Spleen (tissue), 11 donors: ENCODE measurements at regions not wholly inside any gene's neighbourhood (a gene's known extent, or its start where the extent isn't known, plus 50 kb on each side); places are given as distances from the start of the nearest gene placed in this dataset.

Source experiments
- DNase-seq: peaks from one replicate; pipeline ENCODE4 v3.0.0-alpha.2; 2020
- H3K27ac ChIP-seq, 8 donors: fragments of 200-600 bp; sonication (generic) in 7 of 8; 1 replicate in 4 of 8; 2 replicates in 4 of 8; pipeline versions ENCODE4 v1.5.0 to v1.8.0; 2016 to 2021; ENCODE audit warnings: inconsistent platforms in 4 of 8, mild to moderate bottlenecking in 4 of 8, moderate library complexity in 1 of 8
- H3K27me3 ChIP-seq, 7 donors: fragments of 200-600 bp; sonication (generic) in 6 of 7; replicated peaks in 1 of 7; 1 replicate in 4 of 7; 2 replicates in 3 of 7; pipeline versions ENCODE4 v1.5.0 to v1.8.0; 2016 to 2021; ENCODE audit warnings: inconsistent platforms in 3 of 7, mild to moderate bottlenecking in 1 of 7
- H3K36me3 ChIP-seq, 6 donors: fragments of 200-600 bp; sonication (generic) in 5 of 6; 1 replicate in 4 of 6; 2 replicates in 2 of 6; pipeline versions ENCODE4 v1.5.0 to v1.8.0; 2016 to 2021; ENCODE audit warnings: inconsistent platforms in 2 of 6
- H3K4me1 ChIP-seq, 6 donors: fragments of 200-600 bp; sonication (generic) in 5 of 6; 1 replicate in 3 of 6; 2 replicates in 3 of 6; pipeline versions ENCODE4 v1.5.0 to v1.8.0; 2016 to 2021; ENCODE audit warnings: inconsistent platforms in 3 of 6
- H3K4me3 ChIP-seq, 8 donors: fragments of 200-600 bp; sonication (generic) in 7 of 8; 1 replicate in 4 of 8; 2 replicates in 4 of 8; pipeline versions ENCODE4 v1.5.0 to v1.8.0; 2016 to 2021; ENCODE audit warnings: inconsistent platforms in 4 of 8, mild to moderate bottlenecking in 4 of 8, moderate library complexity in 2 of 8
- H3K9me3 ChIP-seq, 8 donors: fragments of 200-600 bp; sonication (generic) in 7 of 8; 1 replicate in 4 of 8; 2 replicates in 4 of 8; pipeline versions ENCODE4 v1.5.0 to v1.8.0; 2016 to 2021; ENCODE audit warnings: inconsistent platforms in 4 of 8
- CTCF ChIP-seq, 11 experiments: fragments of 200-600 bp in 7 of 11; fragments of 450-650 bp in 4 of 11; sonication (generic) in 4 of 11; IDR thresholded peaks in 8 of 11; conservative IDR thresholded peaks in 3 of 11; 1 replicate in 7 of 11; 2 replicates in 4 of 11; pipeline versions ENCODE4 v1.4.0 to v1.8.0; 2016 to 2021; ENCODE audit warnings: antibody characterized with exemption in 11 of 11, inconsistent platforms in 4 of 11, mild to moderate bottlenecking in 1 of 11
- POLR2A ChIP-seq, 3 donors: fragments of 450-650 bp; IDR thresholded peaks; one replicate each; pipeline ENCODE4 v1.5.1; 2017; ENCODE audit warnings: antibody characterized with exemption in 3 of 3, mild to moderate bottlenecking in 1 of 3
- POLR2AphosphoS5 ChIP-seq, 3 donors: sonication (generic); formaldehyde crosslinking; IDR thresholded peaks; one replicate each; pipeline ENCODE4 v1.5.1; 2017; ENCODE audit warnings: antibody characterized with exemption in 3 of 3
- WGBS, 5 donors: extraction: QIAGEN DNeasy Blood & Tissue Kit in 3 of 5; methylation state at CpG; one replicate each; pipeline versions ENCODE4 v1.1.5 to v1.1.7; 2013 to 2018; 5-methylcytosine and 5-hydroxymethylcytosine counted together
- intact Hi-C: fragments of 100-400 bp; cut with DNase I; formaldehyde crosslinking; loops from one replicate; pipeline ENCODE4 v1.15.0; 2023; ENCODE audit warnings: low total_unique reads
- donor health status: healthy with polysubstance abuse.
- donor health status: DM: no; HTN: no; CAD: no; lungs with moderate emphysema.
- donor health status: DM: no; HTN: no; CAD: no.
- donor health status: Bipolar disorder and iron deficiency.
- donor health status: healthy.
- donor health status: DM: no; HTN: no; CAD: no.
- donor health status: DM: yes; HTN: yes; CAD: no.

DNA sequence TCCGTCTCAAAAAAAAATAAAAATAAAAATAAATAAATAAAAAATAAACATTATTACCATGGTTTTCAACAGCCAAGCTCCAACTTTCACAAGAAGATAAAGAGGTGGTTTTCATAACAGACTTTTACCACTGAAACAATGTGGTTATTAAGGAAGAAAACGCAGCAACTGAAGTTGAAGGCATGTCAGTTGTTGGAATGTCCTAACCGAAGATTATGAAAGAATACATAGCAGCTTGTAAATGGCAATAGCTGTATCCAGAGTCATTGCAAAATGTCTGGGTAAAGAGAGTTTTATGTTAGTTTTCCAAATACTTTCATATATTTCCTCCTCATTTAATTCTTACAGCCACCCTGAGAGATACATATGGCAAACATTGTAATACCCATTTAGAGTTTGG is 161.6 kb upstream of the MARCKS start:
- TF ChIP-seq CTCF (IDR thresholded peaks at IDR 0.05 in 8 of 11, conservative IDR thresholded peaks at IDR 0.05 in 3 of 11) (no peak), POLR2AphosphoS5 (IDR thresholded peaks at IDR 0.05) (no peak), POLR2A (IDR thresholded peaks at IDR 0.05) (no peak)

DNA sequence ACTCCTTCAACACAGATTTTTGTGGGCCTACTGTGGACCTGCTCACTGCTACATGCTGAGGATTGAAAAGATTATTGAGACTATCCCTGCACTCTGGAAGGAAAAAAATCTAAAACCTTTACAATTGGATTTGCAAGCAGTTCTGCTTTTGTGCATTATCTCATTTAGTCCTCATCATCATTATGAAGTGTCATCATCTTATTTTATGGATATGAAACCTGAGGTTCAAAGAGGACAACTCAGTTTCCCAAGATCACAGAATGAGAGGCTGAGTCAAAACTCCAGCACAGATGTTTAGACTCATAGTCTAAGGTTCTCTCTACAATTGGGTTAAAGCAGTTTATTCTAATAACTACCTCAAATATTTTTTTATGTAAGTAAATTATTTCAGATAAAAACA is 160.2 kb upstream of the MARCKS start:
- TF ChIP-seq POLR2AphosphoS5 (IDR thresholded peaks at IDR 0.05) (no peak), POLR2A (IDR thresholded peaks at IDR 0.05) (no peak), CTCF (IDR thresholded peaks at IDR 0.05 in 8 of 11, conservative IDR thresholded peaks at IDR 0.05 in 3 of 11) (no peak)
- H3K4me1 ChIP-seq: peaks cover 0 to 23% (median 4%) of the 10 kb centered on the region in 6 donors
- H3K27me3 ChIP-seq: no peaks in the 10 kb centered on the region
- H3K36me3 ChIP-seq: no peaks in the 10 kb centered on the region
- H3K4me3 ChIP-seq: no peak overlapping the region
- intact Hi-C loops: no loop called here
- H3K27ac ChIP-seq: no peak overlapping the region
- no peaks in the 10 kb centered on the region for H3K9me3 ChIP-seq
- DNase-seq: no peak

More for the DNA sequence above, 161.6 kb upstream of the MARCKS start:
- H3K9me3 ChIP-seq: no peaks in the 10 kb centered on the region
- H3K27me3 ChIP-seq: no peaks in the 10 kb centered on the region
- H3K4me3 ChIP-seq: no peak overlapping the region
- peaks cover 0 to 23% (median 4%) of the 10 kb centered on the region in 6 donors for H3K4me1 ChIP-seq
- 47 to 83% (median 51%) methylated on average over 3 of the region's 3 CpGs for WGBS, 5 donors
- intact Hi-C loops: no loop called here
- no peak for DNase-seq
- H3K27ac ChIP-seq: peak overlapping the region in 1 of 8 donors; percentile 37
- no peaks in the 10 kb centered on the region for H3K36me3 ChIP-seq

DNA sequence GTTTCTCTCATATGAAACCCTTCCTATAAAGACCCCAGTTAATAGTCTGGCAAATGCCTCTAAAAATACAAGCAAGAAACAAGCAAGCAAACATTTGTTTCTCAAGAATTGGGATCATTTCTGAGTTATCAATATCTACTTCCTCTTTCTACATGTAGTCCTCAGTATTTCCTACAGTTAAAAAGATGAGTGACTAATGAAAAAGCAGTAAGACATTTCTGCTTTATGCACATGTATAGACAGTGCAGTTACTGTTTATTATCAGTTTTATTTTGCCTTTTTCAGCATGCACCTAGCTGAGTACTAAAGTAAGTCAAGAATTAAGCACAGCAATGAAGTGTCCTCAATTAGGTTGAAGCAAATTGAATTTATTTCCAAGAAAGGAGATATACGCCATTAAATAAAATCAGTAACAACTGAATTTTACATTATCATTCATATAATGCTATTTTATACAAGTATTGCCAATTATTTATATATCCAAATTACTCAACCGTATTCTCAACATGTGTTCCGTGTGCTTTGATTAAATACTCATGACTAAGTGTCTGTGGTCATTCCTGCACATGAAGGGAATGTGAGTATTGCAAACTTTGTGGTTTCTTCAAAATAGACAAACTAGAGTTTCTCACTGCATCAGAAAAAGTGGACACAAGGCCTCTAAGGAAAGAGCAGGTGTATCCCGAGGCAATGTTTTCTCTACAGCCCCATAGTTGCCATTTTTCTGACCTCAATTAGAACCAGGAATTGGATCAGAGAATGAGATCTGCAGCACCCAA is 159.3 kb upstream of the MARCKS start:
- no peaks in the 10 kb centered on the region for H3K9me3 ChIP-seq
- no peak overlapping the region for H3K4me3 ChIP-seq
- TF ChIP-seq CTCF (IDR thresholded peaks at IDR 0.05 in 8 of 11, conservative IDR thresholded peaks at IDR 0.05 in 3 of 11) (no peak), POLR2AphosphoS5 (IDR thresholded peaks at IDR 0.05) (no peak), POLR2A (IDR thresholded peaks at IDR 0.05) (no peak)
- peaks cover 0 to 23% (median 4%) of the 10 kb centered on the region in 6 donors for H3K4me1 ChIP-seq
- no peaks in the 10 kb centered on the region for H3K36me3 ChIP-seq
- intact Hi-C loops: no loop called here
- H3K27me3 ChIP-seq: no peaks in the 10 kb centered on the region
- WGBS, 5 donors: 56 to 86% (median 70%) methylated on average over 4 of the region's 4 CpGs
- no peak overlapping the region for H3K27ac ChIP-seq
- DNase-seq: no peak

- Histone ChIP-seq H3K36me3 (no peaks in the 10 kb centered on the region), H3K27ac (no peak overlapping the region), H3K4me3 (no peak overlapping the region), H3K4me1 (peaks cover 0 to 23% (median 4%) of the 10 kb centered on the region in 6 donors), H3K27me3 (no peaks in the 10 kb centered on the region), H3K9me3 (no peaks in the 10 kb centered on the region)
- DNase-seq: no peak
- intact Hi-C loops: no loop called here
- TF ChIP-seq POLR2AphosphoS5 (IDR thresholded peaks at IDR 0.05): no peak
- TF ChIP-seq CTCF (IDR thresholded peaks at IDR 0.05 in 8 of 11, conservative IDR thresholded peaks at IDR 0.05 in 3 of 11): no peak
- no peak for TF ChIP-seq POLR2A (IDR thresholded peaks at IDR 0.05)
Measured at GRCh38 chr6:113699239-113699638, 157.9 kb upstream of the MARCKS start.
